Osteocyte (in vitro differentiated cells): ENCODE measurements at regions not wholly inside any gene's neighbourhood (a gene's known extent, or its start where the extent isn't known, plus 50 kb on each side); places are given as distances from the start of the nearest gene placed in this dataset.

ENCODE experiments used
- DNase-seq: peaks from one replicate; pipeline ENCODE4 v3.0.0; 2021; ENCODE audit warnings: mixed read lengths; ENCODE audit not compliant: unreplicated experiment; ENCODE audit errors: extremely low spot score
- H3K27ac Mint-ChIP-seq: one replicate; pipeline ENCODE4 v1.8.0; 2021; ENCODE audit warnings: mild to moderate bottlenecking, mixed read lengths; ENCODE audit not compliant: unreplicated experiment
- H3K27me3 Mint-ChIP-seq: one replicate; pipeline ENCODE4 v1.8.0; 2021; ENCODE audit warnings: mixed read lengths; ENCODE audit not compliant: unreplicated experiment
- H3K36me3 Mint-ChIP-seq: one replicate; pipeline ENCODE4 v1.8.0; 2021; ENCODE audit warnings: mixed read lengths; ENCODE audit not compliant: unreplicated experiment
- H3K4me1 Mint-ChIP-seq: one replicate; pipeline ENCODE4 v1.8.0; 2021; ENCODE audit warnings: mixed read lengths; ENCODE audit not compliant: unreplicated experiment
- H3K4me3 Mint-ChIP-seq: one replicate; pipeline ENCODE4 v1.8.0; 2021; ENCODE audit warnings: mild to moderate bottlenecking, moderate library complexity, mixed read lengths; ENCODE audit not compliant: unreplicated experiment
- H3K9me3 Mint-ChIP-seq: one replicate; pipeline ENCODE4 v1.8.0; 2021; ENCODE audit warnings: mixed read lengths; ENCODE audit not compliant: unreplicated experiment
- CTCF ChIP-seq: fragments of 200-600 bp; sonication (generic); IDR thresholded peaks from 2 replicates; pipeline ENCODE4 v1.5.0; 2021; ENCODE audit warnings: antibody characterized with exemption, mild to moderate bottlenecking, moderate library complexity

DNA sequence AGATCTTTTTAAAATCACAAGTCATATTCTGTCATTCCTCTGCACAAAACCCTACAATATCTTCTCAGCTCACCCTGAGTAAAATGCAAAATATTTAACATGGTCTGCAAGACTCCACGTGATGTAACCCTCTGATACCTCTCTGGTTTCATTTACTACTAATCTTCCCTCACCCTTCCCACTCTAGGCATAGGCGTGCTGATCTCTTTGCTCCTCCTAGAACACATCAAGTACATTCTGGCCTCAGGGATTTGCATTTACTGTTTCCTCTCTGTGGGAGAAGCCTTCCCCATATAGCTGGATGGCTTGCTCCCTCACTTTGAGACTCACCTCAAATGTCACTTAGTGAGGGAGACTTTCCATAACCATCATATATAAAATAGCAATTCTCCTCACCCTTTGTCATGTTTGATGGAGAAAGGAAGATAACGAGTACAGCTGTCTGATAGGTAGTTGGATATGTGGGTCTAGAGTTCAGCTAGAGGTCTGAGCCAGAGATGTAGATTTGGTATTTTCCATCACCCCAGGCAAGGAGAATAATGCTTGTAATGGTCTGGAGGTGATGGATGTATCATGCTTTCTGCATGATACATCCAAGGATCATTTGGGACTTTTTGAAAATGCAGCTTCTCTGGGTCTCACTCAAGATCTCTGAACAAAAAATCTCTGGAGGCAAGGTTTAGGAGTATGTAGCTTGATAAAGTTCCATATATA is 123.9 kb upstream of the VAMP7 start:
- Mint-ChIP-seq H3K27ac (no peak overlapping the region), H3K27me3 (no peaks in the 10 kb centered on the region), H3K36me3 (no peaks in the 10 kb centered on the region), H3K4me1 (no peaks in the 10 kb centered on the region), H3K9me3 (peaks cover 20% of the 10 kb centered on the region), H3K4me3 (no peak overlapping the region)
- no peak for DNase-seq
- TF ChIP-seq CTCF: no peak

DNA sequence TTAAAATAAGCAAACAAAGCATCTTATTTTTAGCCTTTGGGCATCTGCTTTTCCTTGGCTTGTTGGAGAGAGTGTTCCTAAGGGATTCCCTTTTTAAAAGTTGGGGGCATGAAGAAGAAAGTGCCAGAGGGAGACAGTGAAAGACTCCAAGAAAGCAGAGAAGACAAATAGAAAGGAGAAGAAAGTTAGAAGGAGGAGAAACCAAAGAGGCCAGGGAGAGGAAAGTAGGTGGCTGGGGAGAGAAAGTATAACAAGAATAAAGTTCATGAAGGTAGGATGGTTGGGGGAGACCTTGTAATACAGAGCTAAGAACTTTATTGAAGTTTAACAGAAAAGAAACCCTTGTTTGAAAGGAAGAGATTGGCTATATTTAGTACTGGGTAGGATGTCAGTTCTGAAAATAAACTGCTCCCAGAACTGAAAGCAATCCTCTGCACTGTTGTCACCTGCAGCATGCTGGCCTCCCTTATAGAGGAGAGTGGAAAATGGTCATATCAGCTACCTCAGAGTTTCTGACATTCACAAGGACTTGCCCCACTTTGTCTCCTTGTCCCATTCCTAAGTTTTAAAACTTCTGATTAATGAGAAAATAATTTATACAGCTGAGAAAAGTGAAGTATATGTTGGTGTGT is 125.3 kb upstream of the VAMP7 start:
- Mint-ChIP-seq H3K27ac (no peak overlapping the region), H3K27me3 (no peaks in the 10 kb centered on the region), H3K4me1 (no peaks in the 10 kb centered on the region), H3K36me3 (no peaks in the 10 kb centered on the region), H3K9me3 (peaks cover 19% of the 10 kb centered on the region), H3K4me3 (no peak overlapping the region)
- no peak for TF ChIP-seq CTCF
- DNase-seq: no peak

DNA sequence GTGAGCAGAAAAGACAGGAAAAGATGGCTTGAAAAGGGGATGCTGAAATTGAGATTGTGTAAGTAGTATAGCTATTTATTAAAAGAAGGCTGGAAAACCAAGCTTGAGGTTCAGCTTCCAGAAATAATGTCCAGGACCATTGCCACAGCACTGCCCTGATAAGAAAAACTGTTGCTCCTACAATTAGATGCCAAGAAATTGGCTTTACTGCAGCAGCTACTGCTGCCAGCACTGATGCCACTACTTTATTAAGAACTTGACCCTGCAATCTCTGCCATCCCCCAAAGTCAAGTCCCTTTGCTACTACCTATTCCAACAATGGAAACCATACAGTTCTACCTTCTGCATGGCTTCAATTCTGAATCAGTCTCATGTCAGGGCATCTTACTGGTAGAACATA is 130.0 kb upstream of the VAMP7 start:
- Mint-ChIP-seq H3K9me3 (peaks cover 21% of the 10 kb centered on the region), H3K27ac (no peak overlapping the region), H3K36me3 (no peaks in the 10 kb centered on the region), H3K4me1 (no peaks in the 10 kb centered on the region), H3K27me3 (no peaks in the 10 kb centered on the region), H3K4me3 (no peak overlapping the region)
- no peak for TF ChIP-seq CTCF
- DNase-seq: no peak

GRCh38 chrX:155747520-155747919 is 133.6 kb upstream of the VAMP7 start:
- Mint-ChIP-seq H3K27ac (no peak overlapping the region), H3K36me3 (no peaks in the 10 kb centered on the region), H3K4me3 (no peak overlapping the region), H3K4me1 (peaks cover 6% of the 10 kb centered on the region), H3K9me3 (peaks cover 17% of the 10 kb centered on the region), H3K27me3 (no peaks in the 10 kb centered on the region)
- no peak for TF ChIP-seq CTCF
- no peak for DNase-seq

- no peak for DNase-seq
- H3K4me3 Mint-ChIP-seq: no peak overlapping the region
- H3K4me1 Mint-ChIP-seq: peaks cover 6% of the 10 kb centered on the region
- peaks cover 27% of the 10 kb centered on the region for H3K9me3 Mint-ChIP-seq
- no peaks in the 10 kb centered on the region for H3K36me3 Mint-ChIP-seq
- no peaks in the 10 kb centered on the region for H3K27me3 Mint-ChIP-seq
- no peak overlapping the region for H3K27ac Mint-ChIP-seq
- no peak for TF ChIP-seq CTCF
These were observed 133.0 kb upstream of the TMLHE start for GRCh38 chrX:155745792-155746191.
